Neural cell (in vitro differentiated cells): ENCODE measurements at regions not wholly inside any gene's neighbourhood (a gene's known extent, or its start where the extent isn't known, plus 50 kb on each side); places are given as distances from the start of the nearest gene placed in this dataset.

ENCODE experiments used
- H2AFZ ChIP-seq: fragments of 200-600, 300-800 bp; sonication (generic), shearing (Covaris generic); 2 replicates; pipeline ENCODE4 v1.6.0; 2014; ENCODE audit warnings: low read depth, mild to moderate bottlenecking, antibody characterized with exemption, low read length, moderate library complexity
- H3F3A ChIP-seq: fragments of 200-600 bp; shearing (Covaris generic); 2 replicates; pipeline ENCODE4 v1.6.1; 2016; ENCODE audit warnings: mild to moderate bottlenecking, moderate library complexity, mixed read lengths, antibody characterized with exemption, low read length; ENCODE audit not compliant: insufficient read depth, poor library complexity, severe bottlenecking
- H3K27ac ChIP-seq: fragments of 200-600, 300-800 bp; sonication (generic), shearing (Covaris generic); 2 replicates; pipeline ENCODE4 v1.5.1; 2014; ENCODE audit warnings: mild to moderate bottlenecking, low read length, moderate library complexity
- H3K27me3 ChIP-seq: fragments of 300-800, 200-600 bp; sonication (generic), shearing (Covaris generic); 2 replicates; pipeline ENCODE4 v1.6.0; 2014; ENCODE audit warnings: mild to moderate bottlenecking, low read depth, low read length, moderate library complexity; ENCODE audit not compliant: insufficient read depth
- H3K36me3 ChIP-seq: fragments of 300-800, 200-600 bp; sonication (generic), shearing (Covaris generic); 2 replicates; pipeline ENCODE4 v1.5.1; 2014; ENCODE audit warnings: mild to moderate bottlenecking, antibody characterized with exemption, low read length, moderate library complexity; ENCODE audit not compliant: insufficient read depth
- H3K4me2 ChIP-seq: fragments of 300-800, 200-600 bp; sonication (generic), shearing (Covaris generic); 2 replicates; pipeline ENCODE4 v1.6.0; 2014; ENCODE audit warnings: mild to moderate bottlenecking, low read length
- H3K4me3 ChIP-seq: fragments of 300-800, 200-600 bp; sonication (generic), shearing (Covaris generic); 2 replicates; pipeline ENCODE4 v1.5.1; 2014; ENCODE audit warnings: mild to moderate bottlenecking, low read length, moderate library complexity
- H3K79me2 ChIP-seq: fragments of 200-600 bp; shearing (Covaris generic); replicated peaks from 2 replicates; pipeline ENCODE4 v1.6.0; 2014; ENCODE audit warnings: mild to moderate bottlenecking, low read length, moderate library complexity; ENCODE audit not compliant: insufficient read depth
- H3K9ac ChIP-seq: fragments of 300-800, 200-600 bp; sonication (generic), shearing (Covaris generic); 2 replicates; pipeline ENCODE4 v1.6.1; 2016; ENCODE audit warnings: mild to moderate bottlenecking, low read length, mixed read lengths
- H3K9me2 ChIP-seq: fragments of 200-600 bp; shearing (Covaris generic); 2 replicates; pipeline ENCODE4 v1.6.1; 2016; ENCODE audit warnings: mild to moderate bottlenecking, low read length, mixed read lengths; ENCODE audit not compliant: insufficient read depth
- H3K9me3 ChIP-seq: fragments of 200-600, 300-800 bp; sonication (generic), shearing (Covaris generic); 2 replicates; pipeline ENCODE4 v1.6.1; 2016; ENCODE audit warnings: mild to moderate bottlenecking, mixed run types, low read length, moderate library complexity, mixed read lengths
- H4K20me1 ChIP-seq: fragments of 200-600 bp; shearing (Covaris generic); 2 replicates; pipeline ENCODE4 v1.6.1; 2016; ENCODE audit warnings: mild to moderate bottlenecking, mixed run types; ENCODE audit not compliant: insufficient read depth
- CTCF ChIP-seq: fragments of 450-650 bp; IDR thresholded peaks from 2 replicates; pipeline ENCODE4 v1.5.1; 2014; ENCODE audit warnings: antibody characterized with exemption, mild to moderate bottlenecking, moderate library complexity; ENCODE audit not compliant: poor library complexity, severe bottlenecking
- EP300 ChIP-seq: fragments of 450-650 bp; conservative IDR thresholded peaks from 2 replicates; pipeline ENCODE4 v1.6.1; 2014; ENCODE audit warnings: antibody characterized with exemption, mild to moderate bottlenecking, moderate library complexity; ENCODE audit not compliant: poor library complexity, severe bottlenecking
- EZH2 ChIP-seq: fragments of 200-600, 300-800 bp; shearing (Covaris generic), sonication (generic); IDR thresholded peaks from 2 replicates; pipeline ENCODE4 v1.6.1; 2014; ENCODE audit warnings: antibody characterized with exemption, low read length, borderline replicate concordance, mild to moderate bottlenecking; ENCODE audit not compliant: insufficient read depth, poor library complexity, severe bottlenecking
- MXI1 ChIP-seq: fragments of 450-650 bp; conservative IDR thresholded peaks from 2 replicates; pipeline ENCODE4 v1.6.1; 2014; ENCODE audit warnings: antibody characterized with exemption, mild to moderate bottlenecking; ENCODE audit not compliant: poor library complexity, severe bottlenecking
- POLR2AphosphoS5 ChIP-seq: IDR thresholded peaks from 2 replicates; pipeline ENCODE4 v1.6.1; 2012
- RAD21 ChIP-seq: fragments of 450-650 bp; conservative IDR thresholded peaks from 2 replicates; pipeline ENCODE4 v1.6.1; 2014; ENCODE audit warnings: antibody characterized with exemption, mild to moderate bottlenecking, moderate library complexity
- REST ChIP-seq: IDR thresholded peaks from 2 replicates; pipeline ENCODE4 v1.6.1; 2012; ENCODE audit warnings: borderline replicate concordance
- SMC3 ChIP-seq: fragments of 450-650 bp; conservative IDR thresholded peaks from 2 replicates; pipeline ENCODE4 v1.6.1; 2014; ENCODE audit warnings: antibody characterized with exemption, mild to moderate bottlenecking, moderate library complexity; ENCODE audit not compliant: poor library complexity
- TAF1 ChIP-seq: IDR thresholded peaks from 2 replicates; pipeline ENCODE4 v1.6.1; 2012; ENCODE audit warnings: low read depth

GRCh38 chr11:94673386-94673785 is 94.8 kb upstream of the AMOTL1 start:
- H4K20me1 ChIP-seq = no peaks in the 10 kb centered on the region
- no peaks in the 10 kb centered on the region for H3K36me3 ChIP-seq
- no peak overlapping the region for H2AFZ ChIP-seq
- no peaks in the 10 kb centered on the region for H3K27me3 ChIP-seq
- H3F3A ChIP-seq = no peaks in the 10 kb centered on the region
- H3K9ac ChIP-seq = no peak overlapping the region
- no peaks in the 10 kb centered on the region for H3K9me2 ChIP-seq
- H3K27ac ChIP-seq = no peak overlapping the region
- H3K4me3 ChIP-seq = no peak overlapping the region
- no peaks in the 10 kb centered on the region for H3K79me2 ChIP-seq
- H3K9me3 ChIP-seq = no peaks in the 10 kb centered on the region
- no peak for TF ChIP-seq EP300
- no peak for TF ChIP-seq TAF1
- TF ChIP-seq POLR2AphosphoS5 = no peak
- no peak for TF ChIP-seq MXI1
- no peak for TF ChIP-seq CTCF
- no peak for TF ChIP-seq SMC3
- TF ChIP-seq EZH2 = no peak
- no peak for TF ChIP-seq RAD21
- TF ChIP-seq REST = no peak
- H3K4me2 ChIP-seq = no peak overlapping the region

GRCh38 chr11:94673951-94674491 is 94.1 kb upstream of the AMOTL1 start:
- H2AFZ ChIP-seq = no peak overlapping the region
- no peaks in the 10 kb centered on the region for H3F3A ChIP-seq
- H3K4me3 ChIP-seq = no peak overlapping the region
- no peak overlapping the region for H3K4me2 ChIP-seq
- H3K9ac ChIP-seq = no peak overlapping the region
- no peaks in the 10 kb centered on the region for H3K36me3 ChIP-seq
- H3K9me3 ChIP-seq = no peaks in the 10 kb centered on the region
- no peaks in the 10 kb centered on the region for H3K79me2 ChIP-seq
- H3K27ac ChIP-seq = no peak overlapping the region
- no peaks in the 10 kb centered on the region for H3K27me3 ChIP-seq
- no peaks in the 10 kb centered on the region for H3K9me2 ChIP-seq
- TF ChIP-seq POLR2AphosphoS5 (no peak), EZH2 (no peak), EP300 (no peak), CTCF (no peak), REST (no peak), MXI1 (no peak)
- no peaks in the 10 kb centered on the region for H4K20me1 ChIP-seq
